ENCODE measurements at regions not wholly inside any gene's neighbourhood (a gene's known extent, or its start where the extent isn't known, plus 50 kb on each side); places are given as distances from the start of the nearest gene placed in this dataset.

- no peak for TF ChIP-seq GATA3 (IDR thresholded peaks at IDR 0.05; ENCODE audit: low read depth, low read length)
- no peak for TF ChIP-seq GATA2 (IDR thresholded peaks at IDR 0.05; ENCODE audit: low read depth, low read length)
Observed at GRCh38 chr4:129377131-129377845, 281.3 kb downstream of the C4orf33 start.

- no peak for TF ChIP-seq GATA2 (IDR thresholded peaks at IDR 0.05; ENCODE audit: low read depth, low read length)
- TF ChIP-seq GATA3 (IDR thresholded peaks at IDR 0.05; ENCODE audit: low read depth, low read length) = no peak
Observed at GRCh38 chr4:129378364-129378763, 282.4 kb downstream of the C4orf33 start.

GRCh38 chr4:129379429-129379828 is 283.5 kb downstream of the C4orf33 start:
- TF ChIP-seq GATA2 (IDR thresholded peaks at IDR 0.05; ENCODE audit: low read depth, low read length) (no peak), GATA3 (IDR thresholded peaks at IDR 0.05; ENCODE audit: low read depth, low read length) (no peak)

GRCh38 chr4:129384974-129385373 is 289.0 kb downstream of the C4orf33 start:
- no peak for TF ChIP-seq GATA2 (IDR thresholded peaks at IDR 0.05; ENCODE audit: low read depth, low read length)
- TF ChIP-seq GATA3 (IDR thresholded peaks at IDR 0.05; ENCODE audit: low read depth, low read length) = no peak

GRCh38 chr4:129387666-129388065 is 291.7 kb downstream of the C4orf33 start:
- TF ChIP-seq GATA2 (IDR thresholded peaks at IDR 0.05; ENCODE audit: low read depth, low read length) (no peak), GATA3 (IDR thresholded peaks at IDR 0.05; ENCODE audit: low read depth, low read length) (no peak)

GRCh38 chr4:129393976-129394375 is 298.0 kb downstream of the C4orf33 start:
- no peak for TF ChIP-seq GATA3 (IDR thresholded peaks at IDR 0.05; ENCODE audit: low read depth, low read length)
- TF ChIP-seq GATA2 (IDR thresholded peaks at IDR 0.05; ENCODE audit: low read depth, low read length) = no peak

GRCh38 chr4:129394635-129395034 is 298.7 kb downstream of the C4orf33 start:
- TF ChIP-seq GATA3 (IDR thresholded peaks at IDR 0.05; ENCODE audit: low read depth, low read length) (no peak), GATA2 (IDR thresholded peaks at IDR 0.05; ENCODE audit: low read depth, low read length) (no peak)

GRCh38 chr4:129403848-129404247 is 307.9 kb downstream of the C4orf33 start:
- TF ChIP-seq GATA2 (IDR thresholded peaks at IDR 0.05; ENCODE audit: low read depth, low read length) = no peak
- no peak for TF ChIP-seq GATA3 (IDR thresholded peaks at IDR 0.05; ENCODE audit: low read depth, low read length)

GRCh38 chr4:129410115-129410514 is 314.2 kb downstream of the C4orf33 start:
- TF ChIP-seq GATA3 (IDR thresholded peaks at IDR 0.05; ENCODE audit: low read depth, low read length) (no peak), GATA2 (IDR thresholded peaks at IDR 0.05; ENCODE audit: low read depth, low read length) (no peak)

GRCh38 chr4:129415004-129415403 is 319.1 kb downstream of the C4orf33 start:
- TF ChIP-seq GATA2 (IDR thresholded peaks at IDR 0.05; ENCODE audit: low read depth, low read length) (no peak), GATA3 (IDR thresholded peaks at IDR 0.05; ENCODE audit: low read depth, low read length) (no peak)

GRCh38 chr4:129420637-129421036 is 324.7 kb downstream of the C4orf33 start:
- TF ChIP-seq GATA3 (IDR thresholded peaks at IDR 0.05; ENCODE audit: low read depth, low read length) = no peak
- TF ChIP-seq GATA2 (IDR thresholded peaks at IDR 0.05; ENCODE audit: low read depth, low read length) = no peak

GRCh38 chr4:129422277-129422676 is 326.3 kb downstream of the C4orf33 start:
- no peak for TF ChIP-seq GATA3 (IDR thresholded peaks at IDR 0.05; ENCODE audit: low read depth, low read length)
- TF ChIP-seq GATA2 (IDR thresholded peaks at IDR 0.05; ENCODE audit: low read depth, low read length) = no peak

- no peak for TF ChIP-seq GATA3 (IDR thresholded peaks at IDR 0.05; ENCODE audit: low read depth, low read length)
- TF ChIP-seq GATA2 (IDR thresholded peaks at IDR 0.05; ENCODE audit: low read depth, low read length) = no peak
Observed at GRCh38 chr4:129428454-129428853, 332.5 kb downstream of the C4orf33 start.

- no peak for TF ChIP-seq GATA2 (IDR thresholded peaks at IDR 0.05; ENCODE audit: low read depth, low read length)
- TF ChIP-seq GATA3 (IDR thresholded peaks at IDR 0.05; ENCODE audit: low read depth, low read length) = no peak
Observed at GRCh38 chr4:129429581-129430320, 333.8 kb downstream of the C4orf33 start.

GRCh38 chr4:129437347-129437746 is 341.4 kb downstream of the C4orf33 start:
- no peak for TF ChIP-seq GATA3 (IDR thresholded peaks at IDR 0.05; ENCODE audit: low read depth, low read length)
- no peak for TF ChIP-seq GATA2 (IDR thresholded peaks at IDR 0.05; ENCODE audit: low read depth, low read length)
